Midbrain (tissue), 1 donor: ENCODE measurements at regions not wholly inside any gene's neighbourhood (a gene's known extent, or its start where the extent isn't known, plus 50 kb on each side); places are given as distances from the start of the nearest gene placed in this dataset.
"Not testable (repeated sequence)": the region's sequence is repeated elsewhere in the genome, so short reads cannot be mapped to it uniquely, and the experiment has no call there.

Source experiments
- DNase-seq: peaks from one replicate; lab custom pipeline; 2025; lab: John Stamatoyannopoulos, UW

DNA sequence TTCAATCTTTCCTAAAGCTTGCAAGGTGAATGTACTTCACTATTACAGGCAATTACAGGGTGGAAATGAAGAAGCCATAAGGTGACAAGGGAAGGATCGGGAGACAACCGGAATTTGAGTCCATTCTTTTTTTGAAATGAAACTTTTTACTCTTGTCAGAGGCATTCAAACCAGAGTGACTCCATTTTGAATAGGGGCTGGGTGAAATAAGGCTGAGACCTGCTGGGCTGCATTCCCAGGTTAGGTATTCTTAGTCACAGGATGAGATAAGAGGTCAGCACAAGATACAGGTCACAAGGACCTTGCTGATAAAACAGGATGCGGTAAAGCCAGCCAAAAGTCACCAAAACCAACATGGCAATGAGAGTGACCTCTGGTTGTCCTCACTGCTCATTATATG lies 363.3 kb downstream of the TYW1 start:
- no peak for DNase-seq

DNA sequence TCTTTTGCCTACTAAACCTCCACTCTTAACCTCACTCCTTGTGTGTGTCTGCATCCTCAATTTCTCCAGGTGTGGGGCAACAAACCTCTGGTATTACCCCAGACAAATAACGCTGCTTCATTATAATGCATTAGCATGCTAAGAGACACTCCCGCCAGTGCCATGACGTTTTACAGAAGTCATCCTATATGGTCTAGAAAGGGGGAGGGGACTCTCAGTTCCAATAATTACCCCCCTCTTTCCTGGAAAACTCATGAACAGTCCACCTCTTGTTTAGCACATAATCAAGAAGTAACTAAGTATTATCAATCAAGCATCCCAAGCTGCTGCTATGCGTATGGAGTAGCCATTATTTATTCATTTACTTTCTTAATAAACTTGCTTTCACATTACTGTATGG lies 364.5 kb downstream of the TYW1 start:
- DNase-seq: no peak

DNA sequence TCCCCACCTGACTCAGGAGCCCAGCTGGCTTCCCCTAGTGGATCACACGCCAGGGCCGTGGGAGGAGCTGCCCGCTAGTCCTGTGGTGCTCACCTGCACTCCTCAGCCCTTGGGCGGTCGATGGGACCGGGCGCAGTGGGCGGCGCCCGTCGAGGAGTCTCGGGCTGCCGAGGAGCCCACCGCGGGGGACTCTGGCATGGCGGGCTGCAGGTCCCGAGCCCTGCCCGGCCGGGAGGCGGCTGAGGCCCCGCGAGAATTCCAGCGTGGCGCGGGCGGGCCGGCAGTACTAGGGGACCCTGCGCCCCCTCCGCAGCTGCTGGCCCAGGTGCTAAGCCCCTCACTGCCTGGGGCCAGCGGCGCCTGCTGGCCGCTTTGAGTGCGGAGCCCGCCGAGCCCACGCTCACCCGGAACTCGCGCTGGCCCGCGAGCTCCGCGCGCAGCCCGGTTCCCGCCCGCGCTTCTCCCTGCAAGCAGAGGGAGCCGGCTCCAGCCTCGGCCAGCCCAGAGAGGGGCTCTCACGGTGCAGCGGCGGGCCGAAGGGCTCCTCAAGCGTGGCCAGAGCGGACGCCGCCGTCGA lies 367.9 kb downstream of the TYW1 start:
- DNase-seq: no peak

DNA sequence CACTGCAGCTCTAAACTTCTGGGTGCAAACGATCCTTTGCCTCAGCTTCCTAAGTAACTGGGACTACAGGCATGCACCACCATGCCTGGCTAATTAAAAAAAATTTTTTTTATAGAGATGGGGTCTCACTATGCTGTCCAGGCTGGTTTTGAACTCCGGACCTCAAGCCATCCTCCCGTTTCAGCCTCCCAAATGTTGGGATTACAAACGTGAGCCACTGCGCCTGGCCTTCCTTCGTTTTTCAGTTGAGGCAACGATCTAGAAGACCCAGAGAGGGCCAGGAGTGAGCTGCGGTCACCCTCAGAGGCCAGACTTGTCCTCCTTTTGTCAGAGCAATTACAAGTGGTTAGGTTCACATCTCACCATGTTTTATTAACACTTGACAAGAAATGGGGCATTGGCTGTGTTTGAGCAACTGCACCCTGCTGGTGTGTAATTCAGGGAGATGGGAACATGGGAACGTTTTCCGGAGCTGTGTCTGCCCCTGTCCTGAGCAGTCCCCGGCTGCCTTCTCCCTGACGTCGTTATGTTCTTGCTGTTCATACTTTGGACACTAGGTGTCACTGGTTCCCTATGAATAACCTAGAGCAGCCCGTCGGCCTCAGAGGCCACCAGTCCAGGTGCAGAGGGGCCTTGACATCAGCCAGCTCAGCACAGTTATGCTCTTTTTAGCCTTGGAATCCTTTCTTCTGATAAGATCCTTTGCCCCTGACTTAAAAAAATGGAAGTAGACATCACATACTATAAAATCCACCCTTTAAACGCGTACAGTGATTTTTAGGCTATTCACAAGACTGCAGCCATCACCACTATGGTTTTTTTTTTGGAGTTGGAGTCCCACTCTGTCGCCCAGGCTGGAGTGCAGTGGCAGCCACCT lies 375.0 kb downstream of the TYW1 start:
- DNase-seq: peak; percentile 68

DNA sequence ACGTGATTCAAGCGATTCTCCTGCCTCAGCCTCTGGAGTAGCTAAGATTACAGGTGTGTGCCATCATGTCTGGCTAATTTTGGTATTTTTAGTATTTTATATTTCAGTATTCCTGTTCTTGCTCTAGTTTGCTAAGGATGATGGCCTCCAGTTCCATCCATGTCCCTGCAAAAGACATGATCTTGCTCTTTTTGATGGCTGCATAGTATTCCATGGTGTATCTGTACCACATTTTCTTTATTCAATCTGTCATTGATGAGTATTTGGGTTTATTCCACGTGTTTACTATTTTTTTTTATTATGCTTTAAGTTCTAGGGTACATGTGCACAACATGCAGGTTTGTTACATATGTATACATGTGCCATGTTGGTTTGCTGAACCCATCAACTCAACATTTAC lies 376.8 kb downstream of the TYW1 start:
- not testable (repeated sequence) for DNase-seq

DNA sequence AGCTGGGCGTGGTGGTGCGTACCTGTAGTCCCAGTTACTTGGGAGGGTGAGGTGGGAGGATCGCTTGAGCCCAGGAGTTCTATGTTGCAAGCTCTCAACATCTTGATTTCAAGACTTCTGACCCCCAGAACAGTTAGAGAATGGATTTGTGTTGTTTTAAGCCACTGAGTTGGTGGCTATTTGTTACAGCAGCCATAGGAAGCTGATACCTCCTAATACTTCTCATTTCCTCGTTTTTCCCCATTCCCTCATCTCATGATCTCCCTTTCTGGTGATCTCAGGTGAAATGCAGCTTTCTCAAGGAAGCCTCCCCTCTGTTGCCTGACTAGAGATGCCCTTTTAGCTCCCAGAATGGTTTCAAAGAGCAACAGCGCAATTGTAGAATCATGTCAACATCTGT lies 378.8 kb downstream of the TYW1 start:
- no peak for DNase-seq

DNA sequence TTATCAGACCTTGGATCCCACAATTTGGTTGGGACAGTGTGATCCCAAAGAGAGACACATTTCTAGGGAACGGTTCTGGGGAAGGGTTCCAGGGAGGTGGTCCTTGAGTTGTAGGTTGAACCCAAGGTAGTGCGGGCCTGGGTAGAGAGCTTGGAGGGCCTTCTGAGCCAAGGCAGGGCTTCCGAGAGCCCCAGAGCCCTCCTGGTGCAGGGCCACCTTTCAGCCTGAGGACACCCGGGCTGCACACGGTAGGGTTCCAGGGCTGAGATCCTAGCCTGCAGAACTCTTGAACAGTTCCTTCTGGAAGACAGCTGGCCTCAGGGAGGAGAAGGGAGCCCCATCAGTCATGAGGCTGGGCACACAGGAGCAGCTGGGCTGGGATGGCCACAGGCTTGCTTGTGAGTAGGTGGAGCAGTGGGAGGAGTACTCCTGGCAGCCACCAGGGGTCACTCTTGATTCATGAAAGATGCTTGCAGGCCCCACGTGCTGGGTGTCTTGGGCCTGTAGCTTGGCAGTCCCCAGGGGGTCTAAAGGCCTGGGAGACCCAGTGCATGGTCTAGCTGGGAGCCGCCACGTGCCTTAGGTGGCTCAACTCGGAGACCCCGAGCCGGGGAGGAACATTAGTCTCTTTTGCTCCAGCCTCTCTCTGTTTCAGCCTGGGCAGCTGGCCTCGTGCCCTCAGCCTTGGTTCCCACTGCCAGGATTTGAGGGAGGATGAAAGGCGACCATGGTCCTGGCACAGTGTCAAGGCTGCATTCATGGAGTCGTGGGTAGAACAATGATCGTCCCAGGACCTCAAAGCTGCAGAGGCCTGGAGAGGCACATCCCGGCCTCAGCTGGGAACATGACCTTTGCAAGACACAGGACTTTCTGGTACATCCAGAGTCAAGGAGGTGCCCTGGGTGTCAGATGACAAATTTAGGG lies 381.6 kb downstream of the TYW1 start:
- DNase-seq: peak; percentile 70

DNA sequence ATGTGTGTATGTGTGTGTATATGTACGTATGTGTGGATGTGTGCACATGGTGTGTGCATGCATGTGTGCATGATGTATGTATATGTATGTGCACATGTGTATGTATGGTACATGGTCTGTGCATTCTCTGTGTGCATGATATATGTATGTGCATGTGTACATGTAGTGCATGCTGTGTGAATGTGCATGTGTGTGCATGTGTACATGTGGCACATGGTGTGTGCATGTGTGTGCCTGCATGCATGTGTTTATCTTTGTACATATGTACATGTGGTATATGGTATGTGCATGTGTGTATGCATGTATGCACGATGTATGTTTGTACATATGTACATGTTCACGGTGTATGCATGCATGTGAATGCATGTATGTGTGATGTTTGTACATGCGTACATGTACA lies 383.7 kb downstream of the TYW1 start:
- no peak for DNase-seq

DNA sequence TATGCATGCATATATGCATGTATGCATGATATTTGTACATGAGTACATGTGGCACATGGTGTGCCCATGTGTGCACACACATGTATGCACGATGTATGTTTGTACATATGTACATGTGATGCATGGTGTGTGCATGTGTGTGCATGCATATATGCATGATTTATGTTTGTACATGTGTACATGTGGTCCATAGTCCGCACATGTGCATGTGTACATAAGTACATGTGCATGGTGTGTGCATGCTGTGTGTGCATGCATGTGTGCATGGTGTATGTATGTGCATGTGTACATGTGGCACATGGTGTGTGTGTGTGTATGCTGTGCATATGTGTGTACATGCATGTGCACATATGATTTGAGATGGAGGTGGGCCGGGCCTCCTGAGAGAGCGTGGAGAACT lies 384.2 kb downstream of the TYW1 start:
- no peak for DNase-seq

DNA sequence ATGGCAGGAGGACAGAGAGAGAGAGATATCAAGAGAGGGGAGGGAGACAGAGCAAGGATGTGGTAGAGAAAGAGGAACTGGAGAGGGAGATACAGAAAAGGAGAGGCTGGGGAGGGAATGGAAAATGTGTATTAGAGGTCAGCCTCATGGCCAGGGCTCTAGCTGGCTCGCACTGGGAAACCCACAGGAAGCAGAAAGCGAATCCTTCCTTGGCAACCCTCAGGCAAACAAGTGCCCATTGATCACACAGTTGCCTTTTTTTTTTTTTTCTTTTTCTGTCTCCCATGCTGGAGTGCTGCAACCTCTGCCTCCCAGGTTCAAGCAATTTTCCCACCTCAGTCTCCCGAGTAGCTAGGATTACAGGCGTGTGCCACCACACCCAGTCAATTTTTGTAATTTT lies 391.2 kb downstream of the TYW1 start:
- DNase-seq: no peak

DNA sequence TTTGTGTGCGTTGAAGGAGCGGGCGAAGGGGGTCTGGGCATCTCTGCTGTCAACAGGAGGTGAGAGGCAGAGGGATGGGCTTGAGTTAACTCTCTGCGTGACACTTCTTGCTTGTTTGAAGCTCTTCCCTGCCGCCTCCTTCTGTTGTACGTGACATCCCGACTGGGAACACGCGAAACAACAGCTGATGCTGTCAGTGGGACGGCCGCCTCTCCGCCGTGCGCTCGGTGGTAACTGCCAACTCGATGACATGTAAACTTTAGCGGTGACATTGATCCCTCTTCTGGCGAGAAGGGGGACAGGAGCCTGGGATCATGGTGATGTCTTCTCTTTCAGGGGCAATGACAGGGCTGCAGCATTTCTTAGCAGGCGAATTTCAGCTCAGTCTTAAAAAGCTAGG lies 394.5 kb downstream of the TYW1 start:
- no peak for DNase-seq

DNA sequence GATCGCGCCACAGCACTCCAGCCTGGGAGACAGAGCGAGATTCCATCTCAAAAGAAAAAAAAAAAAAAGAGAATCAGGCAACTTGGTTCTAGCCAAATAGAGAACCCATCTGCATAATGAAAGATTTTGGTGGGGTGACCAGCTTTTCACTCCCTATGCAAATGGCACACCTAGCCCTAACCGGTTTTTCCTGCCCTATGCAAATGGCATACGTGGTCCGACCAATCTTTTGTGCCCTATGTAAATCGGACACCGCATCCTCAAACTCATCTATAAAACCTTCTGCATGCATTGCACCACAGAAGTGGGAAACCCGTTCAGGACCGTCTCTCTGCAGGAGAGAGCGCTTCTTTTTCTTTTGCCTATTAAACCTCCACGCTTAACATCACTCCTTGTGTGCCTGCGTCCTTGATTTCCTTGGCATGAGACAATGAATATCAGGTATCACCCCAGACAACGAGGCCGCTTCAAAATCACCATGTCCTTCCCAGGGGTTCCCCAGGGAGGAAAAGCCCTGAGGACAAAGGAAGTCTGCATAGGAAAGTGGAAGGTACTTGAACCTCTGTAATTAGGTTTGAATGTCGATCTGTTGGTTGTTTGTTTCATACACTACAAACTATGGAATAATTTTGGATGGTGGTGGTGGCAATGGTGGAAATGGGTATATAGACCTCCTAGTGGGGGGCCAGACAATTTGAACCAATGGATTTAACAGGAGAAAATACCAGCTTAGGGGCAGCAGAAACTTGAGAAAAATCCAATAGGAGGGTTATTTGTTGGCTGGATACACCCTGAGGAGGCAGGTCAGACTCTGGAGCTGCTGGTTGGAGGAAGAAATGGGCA lies 396.2 kb downstream of the TYW1 start:
- no peak for DNase-seq

DNA sequence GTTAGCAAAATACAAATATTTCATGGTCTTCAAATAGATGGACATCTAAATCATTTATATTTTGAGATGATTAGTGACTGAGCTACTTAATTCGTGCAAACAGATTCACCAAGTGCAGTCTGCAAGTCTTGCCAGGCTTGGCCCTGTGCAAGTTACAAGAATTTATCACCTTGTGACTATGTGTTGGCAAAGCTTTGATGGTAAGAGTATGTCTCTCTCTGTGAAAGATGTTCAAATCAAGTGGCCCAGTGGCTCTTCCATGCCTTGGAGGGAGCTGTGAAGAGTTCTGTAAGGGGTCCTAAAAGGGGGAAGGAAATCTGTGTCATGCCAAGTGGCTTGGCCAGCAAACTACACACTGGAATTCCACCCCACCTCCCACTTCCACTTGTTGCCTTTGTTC lies 397.3 kb downstream of the TYW1 start:
- no peak for DNase-seq

DNA sequence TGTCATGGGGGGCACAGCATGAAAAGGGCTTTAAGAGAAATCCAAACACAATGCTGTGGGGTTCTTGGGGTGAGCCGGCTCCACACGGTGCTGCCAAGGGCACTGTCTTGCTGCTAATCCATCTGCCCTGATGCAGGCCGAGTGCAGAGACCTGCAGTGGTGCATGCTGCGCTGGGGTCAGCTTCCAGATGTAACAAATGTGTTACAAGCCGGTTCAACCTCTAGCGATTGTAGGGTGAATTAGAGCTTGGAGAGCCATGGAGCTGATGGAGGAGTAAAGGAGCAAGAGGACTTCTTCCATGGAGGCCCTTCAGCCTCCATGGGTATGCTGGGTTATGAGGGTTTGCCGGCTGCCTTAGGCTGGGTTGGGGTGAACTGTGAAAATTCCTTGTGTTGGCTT lies 402.3 kb downstream of the TYW1 start:
- DNase-seq: no peak

DNA sequence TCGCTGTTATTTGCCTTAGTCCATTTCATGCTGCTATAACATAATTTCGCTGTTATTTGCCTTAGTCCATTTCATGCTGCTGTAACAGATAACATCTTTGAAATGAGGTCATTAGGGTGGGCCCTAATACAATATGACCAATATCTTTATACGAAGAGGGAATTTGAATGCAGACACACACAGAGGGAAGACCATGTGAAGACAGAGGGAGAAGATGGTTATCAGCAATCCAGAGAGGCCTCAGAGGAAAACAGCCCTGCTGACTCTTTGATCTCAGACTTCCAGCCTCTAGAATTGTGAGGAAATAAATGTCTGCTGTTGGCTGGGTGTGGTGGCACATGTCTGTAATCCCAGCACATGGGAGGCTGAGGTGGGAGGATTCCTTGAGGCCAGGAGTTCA lies 404.9 kb downstream of the TYW1 start:
- DNase-seq: no peak

DNA sequence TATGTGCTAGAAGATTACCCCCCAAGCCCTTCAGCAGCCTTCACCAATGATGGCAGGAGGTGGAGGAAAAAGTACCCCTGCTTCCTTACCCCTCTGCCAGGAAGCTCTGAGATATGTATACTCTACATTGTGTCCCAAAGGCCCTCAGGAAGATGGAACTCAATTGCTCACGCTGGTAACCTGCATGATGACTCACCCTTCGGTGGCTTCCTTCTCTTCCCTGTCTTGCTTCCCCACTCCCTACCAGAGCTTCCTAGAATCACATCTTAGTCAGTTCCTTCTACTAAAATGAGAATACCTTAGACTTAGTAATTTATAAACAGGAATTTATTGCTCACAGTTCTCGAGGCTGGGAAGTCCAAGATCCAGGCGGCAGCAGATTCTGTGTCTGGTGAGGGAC lies 405.6 kb downstream of the TYW1 start:
- DNase-seq: no peak

DNA sequence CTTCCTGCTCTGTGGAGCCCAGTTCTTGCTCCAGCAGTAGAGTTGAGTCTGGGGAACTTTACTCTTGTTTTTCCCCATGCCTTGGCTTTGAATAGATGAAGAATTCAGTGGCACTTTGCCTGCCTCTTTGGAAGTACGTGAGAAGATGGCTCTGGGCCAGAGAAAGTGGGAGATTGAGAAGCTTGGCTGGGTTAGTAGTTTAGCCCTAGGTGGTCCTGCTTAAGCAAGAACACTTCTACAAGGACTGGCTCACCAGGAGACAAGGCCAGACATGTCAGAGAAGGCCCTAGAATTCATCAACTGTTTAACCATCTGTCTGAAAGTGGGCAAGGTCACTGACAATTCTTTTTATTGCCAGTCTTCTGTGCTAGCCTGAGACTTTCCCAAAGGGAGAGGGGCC lies 410.3 kb downstream of the TYW1 start:
- DNase-seq: no peak

DNA sequence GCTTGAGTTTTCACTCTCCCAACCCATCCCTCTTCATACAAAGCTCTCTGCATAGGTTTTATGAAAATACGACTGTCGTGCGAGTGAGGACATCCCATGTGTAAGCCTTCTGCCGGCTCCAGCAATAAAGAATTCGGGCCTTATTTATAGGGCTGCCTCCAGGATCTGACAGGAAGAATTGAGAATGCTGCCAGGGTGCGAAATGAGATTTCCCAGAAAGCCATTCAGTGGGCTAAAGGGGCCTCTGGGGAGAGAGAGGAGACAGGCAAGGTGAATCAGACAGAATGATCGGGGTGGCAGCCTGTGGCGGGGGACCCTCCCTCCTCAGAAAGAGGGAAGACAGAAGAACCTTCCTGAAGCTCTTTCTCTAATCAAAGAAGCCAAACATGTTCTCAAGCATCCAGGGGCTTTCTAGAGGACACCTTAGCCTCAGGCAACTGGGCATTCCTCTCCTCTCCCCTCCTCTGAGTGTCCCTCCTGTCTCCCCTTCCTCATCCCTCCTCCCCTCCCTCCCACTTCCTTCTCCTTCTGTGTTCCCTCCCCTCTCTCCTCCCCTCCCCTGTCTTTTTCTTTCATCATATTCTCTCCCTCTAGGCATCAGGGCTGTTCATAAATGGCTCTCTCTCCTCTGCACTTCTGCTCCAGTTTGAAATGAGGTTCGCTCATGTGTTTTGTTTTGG lies 410.9 kb downstream of the TYW1 start:
- no peak for DNase-seq

DNA sequence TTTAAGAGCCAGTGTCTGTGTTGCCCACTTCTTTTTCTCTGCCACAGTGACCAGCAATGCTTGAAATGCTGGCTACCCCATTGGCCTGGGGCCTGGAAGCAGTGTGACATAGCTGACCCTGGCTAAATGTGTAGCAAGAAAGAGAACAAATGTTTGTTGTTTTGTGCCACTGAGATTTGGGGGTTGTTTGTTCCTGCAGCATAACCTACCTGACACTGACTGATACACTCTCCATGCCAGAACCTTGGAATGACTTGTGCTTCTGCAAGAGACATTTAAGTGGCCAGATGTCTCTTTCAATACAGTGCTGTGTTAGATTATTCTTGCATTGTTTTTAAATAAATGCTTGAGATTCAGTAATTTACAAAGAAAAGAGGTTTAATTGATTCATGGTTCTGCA lies 411.5 kb downstream of the TYW1 start:
- DNase-seq: no peak

DNA sequence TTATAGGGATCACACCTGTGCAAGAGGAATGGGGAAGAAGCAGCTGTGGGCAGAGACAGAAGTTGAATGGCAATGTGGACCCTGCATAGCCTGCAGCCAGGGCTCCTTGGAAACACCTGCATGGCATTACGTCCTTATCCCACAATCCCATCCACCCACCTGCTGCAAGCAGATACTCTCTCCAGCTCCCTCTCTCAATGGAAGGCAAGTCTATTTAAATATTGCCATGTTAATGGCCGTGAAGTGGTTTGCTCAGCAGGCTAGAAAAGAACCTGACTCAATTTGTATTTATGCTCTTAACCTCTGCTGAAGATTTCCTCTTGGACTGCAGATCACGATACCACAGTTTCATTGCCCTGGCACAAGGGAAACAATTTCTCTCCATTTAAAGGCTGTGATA lies 417.0 kb downstream of the TYW1 start:
- DNase-seq: no peak

DNA sequence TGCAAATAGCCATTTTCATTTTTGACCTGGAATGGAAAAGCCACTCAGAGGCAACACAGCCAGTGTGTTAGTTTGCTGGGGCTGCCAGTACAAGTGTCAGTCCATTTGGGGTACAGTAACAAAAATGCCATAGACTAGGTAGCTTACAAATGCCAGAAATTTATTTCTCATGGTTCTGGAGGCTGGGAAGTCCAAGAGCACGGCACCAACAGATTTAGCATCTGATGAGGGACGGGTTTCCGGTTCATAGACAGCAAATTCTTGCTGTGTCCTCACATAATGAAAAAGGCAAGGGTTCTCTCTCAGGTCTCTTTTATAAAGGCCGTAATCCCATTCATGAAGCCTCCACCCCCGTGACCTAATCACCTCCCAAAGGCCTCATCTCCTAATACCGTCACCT lies 418.2 kb downstream of the TYW1 start:
- DNase-seq: no peak
